HG03139 (cell line): ENCODE measurements at regions not wholly inside any gene's neighbourhood (a gene's known extent, or its start where the extent isn't known, plus 50 kb on each side); places are given as distances from the start of the nearest gene placed in this dataset.

ENCODE experiments used
- ATAC-seq: cut with Tn5 transposase; IDR thresholded peaks from one replicate; pipeline ENCODE4 v1.9.1; 2021; ENCODE audit not compliant: unreplicated experiment

DNA sequence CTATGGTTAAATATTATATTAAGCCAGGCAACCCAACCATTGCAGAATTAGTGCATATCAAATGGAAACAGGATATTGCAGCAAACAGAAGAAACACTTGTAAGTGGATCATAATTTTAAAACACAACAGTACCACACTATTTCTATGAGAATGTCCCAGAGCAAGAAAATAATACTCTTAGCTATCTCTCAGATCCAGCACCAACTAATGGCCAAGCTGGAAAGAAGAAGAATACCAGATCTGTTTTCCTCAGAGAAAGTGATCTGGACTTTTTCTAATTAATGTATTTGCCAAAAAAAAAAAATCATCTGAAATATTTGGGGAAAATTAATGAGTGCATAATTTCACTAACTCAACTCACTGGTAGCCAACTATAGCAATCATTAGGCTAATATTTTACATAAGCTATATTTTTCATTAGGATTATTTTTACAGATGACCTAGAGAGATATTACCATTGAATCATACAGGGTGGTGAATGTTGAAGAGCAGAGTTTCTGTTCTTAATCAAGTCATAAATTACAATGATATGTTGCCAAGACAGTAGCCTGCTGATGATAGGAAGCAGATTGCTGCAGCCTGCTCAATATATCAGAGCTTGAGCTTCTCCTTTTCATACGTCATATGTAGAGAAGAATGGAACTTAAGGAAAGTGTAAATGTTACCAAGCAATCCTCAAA lies 995.4 kb upstream of the LRRN3 start:
- no peak for ATAC-seq

DNA sequence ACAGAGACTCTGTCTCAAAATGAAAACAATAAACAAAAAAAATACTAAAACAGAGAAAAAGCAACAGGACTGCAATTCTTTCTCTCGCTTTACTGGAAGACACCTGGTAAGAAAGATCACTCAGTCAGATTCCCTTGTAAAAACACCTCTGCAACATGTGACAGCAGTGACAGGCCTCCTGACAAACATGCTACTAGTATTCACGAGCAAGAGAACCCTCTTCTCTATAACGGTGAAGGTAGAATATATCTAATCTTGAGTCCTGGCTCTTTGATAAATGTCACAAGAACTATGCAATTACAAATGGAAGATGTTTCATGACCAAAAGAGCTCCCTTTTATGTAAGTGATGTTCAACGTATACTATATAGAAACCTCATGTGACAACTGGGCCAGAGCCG lies 986.7 kb upstream of the LRRN3 start:
- no peak for ATAC-seq

DNA sequence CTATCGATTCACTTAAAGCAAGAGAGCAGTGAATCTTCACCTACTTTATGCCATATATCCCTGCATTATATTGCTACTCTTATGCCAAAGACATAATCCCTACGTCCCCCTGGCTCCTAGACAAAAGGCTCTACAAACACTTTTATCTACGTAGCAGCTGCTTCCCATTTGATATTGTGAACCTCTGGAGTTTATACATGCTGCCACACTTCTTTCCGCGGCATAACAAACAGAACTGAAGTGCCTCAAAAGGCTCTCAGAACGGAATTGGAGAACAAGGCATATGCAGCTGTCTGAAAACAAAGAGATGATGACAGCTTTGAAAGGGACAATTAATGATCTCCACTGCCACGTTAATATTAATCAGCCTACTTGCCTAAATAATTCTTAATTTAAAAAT lies 985.6 kb upstream of the LRRN3 start:
- no peak for ATAC-seq

DNA sequence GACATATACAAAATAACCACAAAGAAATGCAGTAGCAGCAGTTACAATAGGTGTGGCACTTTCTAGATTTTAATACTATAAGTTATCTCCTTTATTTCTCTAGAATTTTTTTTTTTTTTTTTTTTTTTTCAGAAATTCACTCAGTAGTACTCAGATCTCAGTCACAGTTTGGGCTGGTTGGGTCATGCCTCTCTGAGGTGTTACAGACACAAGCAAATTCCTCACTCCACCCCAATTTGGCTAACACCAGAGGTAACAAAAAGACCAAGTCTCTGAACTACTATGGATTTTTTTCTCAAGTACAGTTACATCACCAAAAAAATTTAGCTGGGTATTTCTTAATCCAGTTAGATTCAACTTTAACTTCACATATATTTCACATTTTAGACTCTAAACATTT lies 985.1 kb upstream of the LRRN3 start:
- no peak for ATAC-seq

DNA sequence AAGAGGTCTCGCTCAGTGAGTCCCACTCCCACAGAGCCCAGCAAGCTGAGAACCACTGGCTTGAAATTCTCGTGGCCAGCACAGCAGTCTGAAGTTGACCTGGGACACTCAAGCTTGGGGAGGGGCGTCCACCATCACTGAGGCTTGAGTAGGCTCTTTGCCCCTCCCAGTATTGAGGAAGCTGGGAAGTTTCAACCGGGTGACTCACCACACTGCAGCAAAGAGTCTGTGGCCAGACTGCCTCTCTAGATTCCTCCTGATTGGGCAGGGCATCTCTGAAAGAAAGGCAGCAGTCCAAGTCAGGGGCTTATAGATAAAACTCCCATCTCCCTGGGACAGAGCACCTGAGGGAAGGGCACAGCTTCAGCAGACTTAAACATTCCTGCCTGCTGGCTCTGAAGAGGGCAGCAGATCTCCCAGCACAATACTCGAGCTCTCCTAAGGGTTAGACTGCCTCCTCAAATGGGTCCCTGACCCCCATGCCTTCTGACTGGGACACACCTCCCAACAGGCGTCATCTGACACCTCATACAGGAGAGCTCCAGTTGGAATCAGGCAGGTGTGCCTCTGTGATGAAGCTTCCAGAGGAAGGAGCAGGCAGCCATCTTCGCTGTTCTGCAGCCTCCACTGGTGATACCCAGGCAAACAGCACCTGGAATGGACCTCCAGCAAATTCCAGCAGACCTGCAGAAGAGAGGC lies 970.9 kb upstream of the LRRN3 start:
- ATAC-seq, result no peak

DNA sequence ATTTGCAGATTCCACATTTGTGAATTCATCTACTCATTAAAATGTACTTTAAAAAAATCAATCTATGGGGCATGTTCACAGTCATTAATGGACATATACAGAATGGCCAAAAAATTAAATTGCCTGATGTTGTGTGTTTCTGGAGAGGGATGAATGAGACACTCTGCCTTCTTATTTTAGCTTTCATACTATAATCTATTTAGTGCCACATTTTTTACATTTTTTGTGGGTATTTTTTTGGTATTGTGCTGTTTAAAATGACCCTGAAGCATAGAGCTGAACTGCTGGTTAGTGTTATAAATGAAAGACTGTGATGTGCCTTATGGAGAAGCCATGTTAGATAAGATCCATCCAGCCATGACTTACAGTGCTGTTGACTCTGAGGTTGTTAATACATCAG lies 961.8 kb upstream of the LRRN3 start:
- no peak for ATAC-seq

DNA sequence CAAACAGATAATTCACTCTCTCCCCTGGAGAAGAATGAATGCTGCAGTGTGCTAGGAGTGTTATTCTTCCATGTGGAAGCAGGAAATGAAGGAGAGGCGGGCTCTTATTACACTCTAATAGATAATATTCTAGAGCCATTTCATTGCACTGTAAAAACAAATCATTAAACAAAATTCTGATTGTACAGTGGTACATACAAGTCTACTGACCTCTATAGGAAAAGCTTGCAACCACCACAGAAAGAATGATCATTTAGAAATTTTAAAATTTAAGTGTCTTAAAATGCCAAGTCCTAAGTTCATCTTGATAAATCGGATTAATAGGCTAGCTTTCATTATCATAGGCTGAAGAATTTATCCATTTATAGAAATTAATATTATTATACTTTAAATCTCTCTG lies 960.3 kb upstream of the LRRN3 start:
- ATAC-seq, result no peak

DNA sequence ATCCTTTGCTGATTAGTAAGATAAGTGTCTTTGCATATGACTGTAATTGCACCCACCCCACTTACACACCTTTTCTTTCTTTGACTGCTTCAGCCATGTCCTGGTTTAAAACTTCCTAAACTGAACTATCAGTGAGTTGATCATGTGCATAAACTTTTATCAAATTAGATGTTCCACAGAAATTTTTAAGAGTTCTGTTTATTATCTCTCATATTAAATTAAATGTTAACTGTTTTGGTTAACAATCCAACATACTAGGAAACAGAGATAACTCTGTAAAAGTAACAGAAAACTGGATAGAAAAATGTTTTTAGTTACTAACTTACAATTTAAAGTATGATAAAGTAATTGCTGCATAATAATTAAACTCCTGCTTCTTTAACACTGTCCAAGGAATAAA lies 959.6 kb upstream of the LRRN3 start:
- no peak for ATAC-seq

DNA sequence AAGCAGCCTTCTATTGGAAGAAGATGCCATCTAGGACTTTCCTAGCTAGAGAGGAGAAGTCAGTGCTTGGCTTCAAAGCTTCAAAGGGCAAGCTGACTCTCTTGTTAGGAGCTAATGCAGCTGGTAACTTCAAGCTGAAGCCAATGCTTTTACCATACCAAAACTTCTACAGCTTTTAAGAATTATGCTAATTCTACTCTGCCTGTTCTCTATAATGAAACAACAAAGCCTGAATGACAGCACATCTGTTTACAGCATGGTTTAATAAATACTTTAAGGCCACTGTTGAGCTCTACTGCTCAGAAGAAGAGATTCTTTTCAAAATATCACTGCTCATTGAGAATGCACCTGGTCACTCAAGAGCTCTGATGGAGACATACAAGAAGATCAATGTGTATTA lies 951.9 kb upstream of the LRRN3 start:
- no peak for ATAC-seq

DNA sequence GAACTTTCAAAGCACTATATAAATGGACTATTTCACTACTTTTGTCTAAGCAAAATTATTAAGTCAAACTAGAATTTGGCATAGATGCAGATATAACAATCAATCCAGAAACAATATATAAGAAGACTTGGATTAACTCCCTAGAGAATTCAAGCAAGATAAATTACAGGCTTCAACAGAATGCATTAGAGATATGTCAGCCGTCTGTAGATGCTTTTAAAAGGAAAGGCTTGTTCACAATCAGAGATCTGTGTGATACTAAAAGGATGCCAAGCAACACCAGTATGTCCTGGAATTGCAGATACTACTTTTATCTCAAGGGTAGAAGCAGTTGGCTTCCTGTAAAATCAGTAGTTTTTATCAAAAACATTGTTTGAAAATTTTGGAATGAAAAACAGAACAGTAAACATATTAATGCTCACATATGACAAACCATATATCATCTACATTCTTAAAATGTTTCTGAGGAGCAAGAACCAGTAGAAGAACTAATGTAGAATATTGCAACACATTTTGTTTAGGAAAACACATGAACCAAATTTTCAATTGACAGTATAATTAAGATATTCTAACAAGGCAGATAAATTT lies 947.9 kb upstream of the LRRN3 start:
- no peak for ATAC-seq

DNA sequence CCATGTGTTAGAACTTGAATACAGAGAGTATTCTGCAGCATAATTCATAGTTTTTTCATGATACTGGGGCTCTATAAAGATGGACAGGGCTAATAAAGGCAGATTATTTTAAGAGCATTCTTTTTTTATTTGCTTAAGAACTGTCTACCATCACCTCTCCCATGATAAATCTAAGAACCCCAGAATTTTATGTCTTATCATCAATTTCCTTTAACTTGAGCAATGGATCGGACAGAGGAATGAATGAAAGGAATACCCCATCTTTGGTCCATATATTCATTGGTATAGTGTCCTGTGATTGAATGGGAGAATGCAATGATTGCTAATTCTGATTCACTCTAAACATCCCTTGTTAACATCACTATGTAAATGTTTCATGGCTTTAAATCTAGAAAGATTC lies 946.3 kb upstream of the LRRN3 start:
- ATAC-seq, result no peak

DNA sequence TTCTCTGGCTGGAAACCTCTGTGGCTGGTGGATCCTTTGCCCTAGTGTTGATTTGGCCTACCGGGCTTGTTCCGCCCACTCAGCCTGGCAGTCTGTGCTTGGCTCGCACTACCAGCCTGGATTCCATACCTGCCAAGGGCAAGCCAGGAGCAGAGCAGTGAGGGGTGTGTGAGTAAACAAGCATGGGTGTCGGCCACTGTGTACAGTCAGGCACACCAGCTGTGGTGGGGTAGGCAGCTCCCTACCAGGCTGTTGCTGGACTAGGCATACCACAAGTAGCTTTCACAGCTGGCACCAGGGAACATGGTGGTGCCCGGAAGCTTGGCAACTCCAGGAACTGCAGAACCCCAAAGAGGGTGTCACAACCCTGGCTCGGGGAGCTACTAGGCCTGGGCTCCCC lies 942.9 kb upstream of the LRRN3 start:
- no peak for ATAC-seq

DNA sequence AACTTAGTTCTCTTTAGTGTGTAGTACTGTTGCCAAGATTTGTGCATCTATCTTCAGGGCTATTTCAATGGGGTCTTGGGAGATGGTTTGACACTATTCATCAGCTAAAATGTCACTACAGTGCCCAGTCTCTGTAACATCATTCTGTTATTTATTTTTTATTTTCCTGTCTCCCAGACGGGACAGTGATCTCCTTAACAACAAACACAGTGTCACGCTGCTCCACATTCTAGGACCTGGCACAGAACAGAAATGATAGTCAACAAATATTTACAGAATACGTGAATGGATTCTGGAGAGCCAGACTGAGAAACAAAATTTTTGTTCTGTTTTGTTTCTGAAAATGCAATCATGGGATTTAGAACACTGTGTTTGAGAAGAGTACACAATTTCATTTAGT lies 937.7 kb upstream of the LRRN3 start:
- no peak for ATAC-seq

DNA sequence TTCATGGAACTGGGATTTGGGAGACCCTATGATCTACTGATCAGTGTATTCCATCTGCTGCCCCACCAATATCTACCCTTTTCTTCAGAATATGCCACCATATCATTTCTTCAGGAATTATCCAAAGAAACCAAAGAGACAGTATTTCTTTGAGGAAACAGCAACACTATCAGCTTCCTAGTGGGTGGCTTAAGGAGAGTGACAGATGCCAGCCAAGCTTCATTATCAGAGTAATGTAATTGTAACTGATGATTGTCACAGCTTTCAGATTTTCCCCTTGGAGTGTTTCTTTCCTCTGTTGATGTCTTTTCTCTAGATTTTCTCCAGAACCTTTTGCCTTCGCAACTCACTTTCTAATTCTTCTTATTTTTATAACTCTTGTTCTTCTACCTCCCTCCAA lies 934.4 kb upstream of the LRRN3 start:
- ATAC-seq, result no peak

DNA sequence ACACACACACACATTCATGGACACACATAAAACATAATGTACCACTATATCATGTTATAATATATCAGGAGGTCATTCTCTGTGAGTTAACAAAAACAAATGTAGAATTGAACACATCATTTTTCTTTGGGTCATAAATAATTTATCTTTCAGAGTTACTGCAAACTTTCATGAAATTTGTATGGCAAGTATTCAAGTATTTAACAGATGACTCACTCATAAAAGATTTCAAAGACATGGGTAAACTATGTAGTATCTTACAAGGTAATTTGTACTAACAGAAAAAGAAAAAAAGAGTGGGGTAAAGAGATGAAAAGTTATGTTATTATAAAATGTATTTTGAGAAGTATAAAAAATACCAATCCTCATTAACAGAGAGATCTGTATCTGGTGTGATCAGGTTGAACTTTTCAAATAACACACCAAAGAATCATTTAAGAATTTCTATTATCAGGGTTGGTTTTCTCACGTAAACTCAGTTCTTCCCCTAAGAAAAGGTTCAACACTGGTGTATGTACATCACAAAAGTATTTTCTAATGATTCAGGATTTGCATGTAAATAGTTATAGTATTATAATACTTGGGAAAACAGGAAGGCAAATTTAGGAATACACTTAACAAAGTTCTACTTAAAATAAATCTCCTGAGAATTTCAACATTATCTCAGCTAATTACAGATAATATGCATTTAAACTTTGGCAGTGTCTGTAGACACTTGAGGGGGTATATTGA lies 933.1 kb upstream of the LRRN3 start:
- ATAC-seq, result no peak

DNA sequence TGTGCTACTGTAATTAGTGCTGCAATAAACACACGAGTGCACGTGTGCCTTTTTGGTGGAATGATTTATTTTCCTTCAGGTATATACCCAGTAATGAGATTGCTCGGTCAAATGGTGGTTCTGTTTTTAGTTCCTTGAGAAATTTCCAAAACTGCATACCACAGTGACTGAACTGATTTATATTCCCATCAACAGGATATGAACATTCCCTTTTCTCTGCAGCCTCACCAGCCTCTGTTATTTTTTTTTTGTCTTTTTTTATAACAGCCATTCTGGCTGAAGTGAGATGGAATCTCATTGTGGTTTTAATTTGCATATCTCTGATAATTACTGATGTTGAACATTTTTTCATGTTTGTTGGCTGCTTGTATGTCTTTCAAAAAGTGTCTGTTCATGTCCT lies 922.9 kb upstream of the LRRN3 start:
- ATAC-seq, result no peak

DNA sequence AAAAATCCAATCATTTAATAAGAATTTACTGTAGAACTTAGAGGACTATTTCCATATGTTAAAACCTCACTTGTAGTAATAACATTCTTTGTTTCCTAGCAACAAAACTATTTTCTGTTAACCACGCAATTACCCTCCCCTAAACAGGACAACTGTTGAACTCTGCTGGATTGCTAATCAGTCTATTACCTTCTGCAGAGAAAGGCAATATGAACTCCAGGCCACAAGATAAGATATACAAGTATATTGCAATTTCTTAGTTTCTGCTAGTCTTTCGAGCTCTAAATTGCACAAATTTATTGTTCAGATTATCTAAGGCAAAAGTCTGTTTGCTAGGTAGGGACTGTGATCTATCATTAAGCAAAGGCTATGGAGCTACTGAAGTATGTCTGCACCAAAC lies 920.1 kb upstream of the LRRN3 start:
- no peak for ATAC-seq

DNA sequence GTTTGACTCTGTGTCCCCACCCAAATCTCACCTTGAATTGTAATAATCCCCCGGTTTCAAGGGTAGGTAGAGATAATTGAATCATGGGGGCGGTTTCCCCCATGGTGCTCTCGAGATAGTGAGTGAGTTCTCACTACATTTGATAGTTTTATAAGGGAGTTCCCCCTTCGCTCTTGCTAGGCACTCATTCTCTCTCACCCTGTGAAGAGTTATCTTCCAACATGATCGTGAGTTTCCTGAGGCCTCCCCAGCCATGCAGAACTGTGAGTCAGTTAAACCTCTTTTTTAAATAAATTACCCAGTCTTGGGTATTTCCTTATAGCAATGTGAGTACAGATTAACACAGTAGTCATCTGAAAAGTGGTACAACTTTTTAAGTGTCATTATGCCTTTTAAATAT lies 913.5 kb upstream of the LRRN3 start:
- no peak for ATAC-seq

DNA sequence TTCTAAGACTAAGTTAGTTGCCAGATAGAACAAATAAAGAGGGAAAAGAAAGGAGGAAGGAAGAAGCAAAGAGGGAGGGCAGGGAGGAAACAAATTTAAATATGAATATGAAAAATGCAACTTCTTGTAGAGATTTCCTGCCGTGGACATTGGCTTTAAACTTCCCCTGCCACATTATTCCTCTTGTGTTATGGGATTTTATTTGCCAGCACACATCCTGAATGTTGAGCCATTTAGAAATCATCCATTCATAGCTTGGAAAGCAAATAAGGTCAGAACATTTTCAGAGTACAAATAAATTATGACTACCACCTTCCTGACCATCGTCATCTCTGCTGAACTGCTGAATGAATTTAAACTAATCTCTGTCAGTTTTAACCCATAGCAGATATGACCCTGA lies 911.9 kb upstream of the LRRN3 start:
- no peak for ATAC-seq

DNA sequence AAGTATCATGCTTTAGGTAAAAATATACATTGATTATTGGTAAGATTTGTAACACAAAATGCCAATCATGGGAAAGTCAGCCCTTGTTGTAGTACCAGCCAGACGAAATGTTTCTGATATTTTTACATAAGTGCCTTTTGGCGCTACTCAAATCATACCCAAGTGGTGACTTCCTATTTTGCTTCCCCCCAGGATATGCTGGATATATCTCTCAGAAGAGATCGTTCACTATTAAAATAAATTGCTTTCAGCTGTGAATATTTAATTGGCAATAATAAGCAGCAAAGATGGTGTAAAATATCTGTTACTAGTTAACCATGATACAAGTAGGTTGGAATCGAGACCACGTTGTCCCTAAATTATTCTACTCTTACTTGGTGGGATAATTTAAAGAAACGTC lies 909.2 kb upstream of the LRRN3 start:
- ATAC-seq, result no peak

DNA sequence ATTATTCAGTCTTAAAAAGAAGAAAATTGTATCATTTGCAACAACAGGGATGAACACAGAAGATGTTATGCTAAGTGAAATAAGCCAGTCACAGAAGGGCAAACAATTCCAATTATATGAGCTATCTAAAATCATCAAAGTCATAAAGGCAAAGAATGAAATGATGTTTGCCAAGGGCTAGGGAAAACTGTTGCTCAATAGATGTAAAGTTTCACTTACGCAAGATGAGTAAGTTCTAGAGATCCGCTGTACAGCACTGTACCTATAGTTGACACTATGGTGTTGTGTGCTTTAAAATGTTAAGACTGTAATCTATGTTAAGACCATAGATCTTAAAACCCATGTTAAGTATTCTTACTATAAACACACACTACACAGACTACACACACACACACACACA lies 904.6 kb upstream of the LRRN3 start:
- no peak for ATAC-seq
